22Rv1 (cell line): ENCODE measurements at regions not wholly inside any gene's neighbourhood (a gene's known extent, or its start where the extent isn't known, plus 50 kb on each side); places are given as distances from the start of the nearest gene placed in this dataset.

Experiments
- H3K27ac ChIP-seq: fragments of 450-650 bp; 2 replicates; pipeline ENCODE4 v1.5.1; 2017
- ZFX ChIP-seq: fragments of 450-650 bp; IDR thresholded peaks from 2 replicates; pipeline ENCODE4 v1.6.1; 2017; ENCODE audit warnings: antibody characterized with exemption, borderline replicate concordance
- TF ChIP-seq, protein P1 (sequence below): fragments of 450-650 bp; IDR thresholded peaks from 2 replicates; pipeline ENCODE4 v1.5.1; 2017; ENCODE audit warnings: mild to moderate bottlenecking

DNA sequence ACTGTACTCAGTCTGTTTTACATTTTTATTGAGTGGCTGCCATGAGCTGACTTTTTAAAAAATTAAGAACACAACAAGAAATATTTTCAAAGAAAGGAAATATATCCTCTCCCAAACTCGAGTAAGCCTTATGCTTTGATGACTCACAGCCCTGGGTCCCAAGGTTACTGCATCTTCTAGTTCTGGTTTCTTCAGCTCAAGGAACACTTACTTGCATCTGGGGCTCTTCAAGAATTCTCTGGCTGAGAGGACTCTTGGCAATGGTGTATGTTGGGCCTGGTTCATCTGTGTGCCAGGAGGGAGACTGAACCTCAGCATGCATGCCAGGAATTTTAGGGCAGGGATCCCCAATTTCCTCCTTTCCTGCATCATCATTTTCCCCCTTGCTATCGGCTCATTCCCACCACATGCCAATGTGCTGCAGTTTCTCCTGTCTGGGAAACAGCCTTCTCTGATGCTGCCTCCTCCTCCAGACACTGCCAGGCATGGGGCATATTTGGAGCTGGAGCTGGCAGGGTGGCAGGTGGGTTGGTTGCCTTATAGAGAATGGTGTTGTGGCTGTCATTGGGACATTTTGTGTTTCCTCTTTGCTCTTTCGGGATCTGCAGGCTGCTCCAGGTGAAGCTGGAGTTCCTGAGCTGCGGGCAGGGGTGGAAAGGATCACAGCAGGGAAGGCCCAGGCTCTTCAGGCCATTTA is 192.2 kb upstream of the HS6ST1 start:
- no peak overlapping the region for H3K27ac ChIP-seq
- TF ChIP-seq, protein P1, sequence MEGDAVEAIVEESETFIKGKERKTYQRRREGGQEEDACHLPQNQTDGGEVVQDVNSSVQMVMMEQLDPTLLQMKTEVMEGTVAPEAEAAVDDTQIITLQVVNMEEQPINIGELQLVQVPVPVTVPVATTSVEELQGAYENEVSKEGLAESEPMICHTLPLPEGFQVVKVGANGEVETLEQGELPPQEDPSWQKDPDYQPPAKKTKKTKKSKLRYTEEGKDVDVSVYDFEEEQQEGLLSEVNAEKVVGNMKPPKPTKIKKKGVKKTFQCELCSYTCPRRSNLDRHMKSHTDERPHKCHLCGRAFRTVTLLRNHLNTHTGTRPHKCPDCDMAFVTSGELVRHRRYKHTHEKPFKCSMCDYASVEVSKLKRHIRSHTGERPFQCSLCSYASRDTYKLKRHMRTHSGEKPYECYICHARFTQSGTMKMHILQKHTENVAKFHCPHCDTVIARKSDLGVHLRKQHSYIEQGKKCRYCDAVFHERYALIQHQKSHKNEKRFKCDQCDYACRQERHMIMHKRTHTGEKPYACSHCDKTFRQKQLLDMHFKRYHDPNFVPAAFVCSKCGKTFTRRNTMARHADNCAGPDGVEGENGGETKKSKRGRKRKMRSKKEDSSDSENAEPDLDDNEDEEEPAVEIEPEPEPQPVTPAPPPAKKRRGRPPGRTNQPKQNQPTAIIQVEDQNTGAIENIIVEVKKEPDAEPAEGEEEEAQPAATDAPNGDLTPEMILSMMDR: no peak
- no peak for TF ChIP-seq ZFX

DNA sequence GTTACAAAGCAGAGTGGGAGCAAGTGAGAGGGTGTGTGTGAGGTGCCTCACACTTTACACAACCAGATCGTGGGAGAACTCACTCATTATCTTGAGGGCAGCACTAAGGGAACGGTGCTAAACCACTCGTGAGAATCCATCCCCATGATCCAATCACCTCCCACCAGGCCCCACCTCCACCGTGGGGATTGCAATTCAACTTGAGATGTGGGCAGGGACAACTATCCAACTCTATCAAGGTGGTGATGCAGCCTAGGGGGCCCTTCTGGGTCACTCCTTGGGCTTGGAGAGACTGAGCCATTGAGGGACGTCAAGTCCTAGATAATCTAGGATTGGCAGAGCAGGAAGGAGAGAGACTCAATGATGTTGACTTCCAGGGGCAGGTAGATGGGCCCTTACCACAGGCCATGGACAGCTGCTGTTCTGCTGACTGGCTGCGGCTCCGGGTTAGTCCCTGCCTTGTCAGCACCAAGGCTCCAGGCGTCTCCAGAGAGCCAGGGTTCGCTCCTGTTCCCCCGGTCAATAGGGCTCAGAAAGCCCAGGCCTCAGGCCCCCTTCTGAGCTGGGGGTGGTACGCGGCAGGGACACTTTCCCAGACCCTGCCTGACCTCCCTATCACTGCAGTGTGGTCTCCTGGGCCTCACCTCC is 193.2 kb upstream of the HS6ST1 start:
- TF ChIP-seq ZFX: no peak
- TF ChIP-seq, protein P1: no peak

DNA sequence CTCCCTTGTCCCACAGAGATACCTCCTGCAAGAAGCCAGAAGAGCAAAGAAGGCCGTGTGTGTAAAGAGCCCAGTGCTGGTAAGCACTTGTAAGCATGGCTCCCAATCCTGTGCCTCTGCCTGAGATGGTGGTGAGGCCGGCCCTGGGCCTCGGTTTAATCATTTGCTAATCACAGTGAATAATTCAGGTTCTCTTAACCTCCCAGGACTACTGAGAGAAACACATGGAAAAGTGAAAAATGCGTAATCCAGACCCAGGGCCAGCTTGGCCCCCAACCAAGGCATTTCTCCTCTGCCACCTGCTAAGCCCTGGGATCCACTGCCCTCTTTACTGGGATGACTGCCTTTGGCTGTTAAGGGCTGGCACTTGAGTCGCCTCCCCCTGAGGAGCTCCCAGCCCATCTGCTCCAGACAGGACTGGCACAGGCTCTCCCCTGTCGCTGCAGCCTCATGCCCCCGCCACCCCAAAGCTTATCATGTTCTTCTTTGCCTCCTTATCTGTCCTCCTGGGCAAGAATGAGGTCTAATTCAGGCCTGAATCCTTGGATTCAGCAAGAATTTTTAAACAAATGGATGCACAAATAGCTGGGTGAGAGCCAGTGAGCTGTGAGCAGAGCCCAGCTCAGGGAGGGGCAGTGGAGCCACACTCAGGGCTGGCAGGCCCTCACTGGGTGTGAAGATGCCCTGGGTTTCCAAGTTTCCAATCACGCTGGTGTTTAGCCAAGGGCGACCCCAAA is 193.9 kb upstream of the HS6ST1 start:
- no peak overlapping the region for H3K27ac ChIP-seq
- no peak for TF ChIP-seq ZFX
- TF ChIP-seq, protein P1: no peak

More for the DNA sequence above, 193.2 kb upstream of the HS6ST1 start:
- H3K27ac ChIP-seq: no peak overlapping the region

DNA sequence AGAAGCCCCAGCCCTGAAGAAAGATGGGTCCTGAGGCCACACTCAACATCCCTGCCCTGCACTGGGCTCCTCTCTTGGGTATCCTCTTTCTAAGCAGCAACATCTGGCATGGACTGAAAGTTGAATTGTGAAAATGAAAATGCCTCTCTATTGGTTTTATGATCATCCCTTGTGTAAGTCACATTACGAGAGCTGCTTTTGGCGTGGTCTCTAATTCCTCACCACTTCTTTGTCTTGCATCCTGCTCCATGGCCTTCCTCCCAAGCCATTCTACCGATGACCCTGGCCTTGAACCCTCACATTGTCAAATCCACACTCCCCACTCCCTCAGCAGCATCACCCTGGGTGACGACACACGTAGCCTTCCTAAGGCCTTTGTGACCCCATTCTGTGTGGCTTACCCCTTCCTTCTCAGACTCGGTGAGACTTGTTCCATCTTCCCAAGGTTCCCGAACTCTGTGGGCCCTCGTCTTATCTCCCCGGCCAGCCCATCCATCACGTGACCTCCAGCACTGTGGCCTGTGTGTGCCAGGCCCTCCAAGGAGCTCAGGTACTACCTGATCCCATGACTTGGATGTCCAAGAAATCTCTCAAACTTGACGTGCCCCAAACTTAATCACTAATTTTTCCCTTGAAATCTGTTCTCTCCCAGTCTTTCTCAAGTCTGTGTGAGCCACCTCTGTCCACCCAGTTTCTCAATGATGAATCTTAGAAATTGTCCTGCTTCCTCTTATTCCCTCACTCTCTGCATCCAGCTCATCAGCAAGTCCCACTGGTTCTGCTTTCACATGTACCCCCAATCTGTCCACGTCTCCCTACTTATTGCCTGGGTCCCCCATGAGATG is 194.7 kb upstream of the HS6ST1 start:
- TF ChIP-seq, protein P1: no peak
- H3K27ac ChIP-seq: no peak overlapping the region

DNA sequence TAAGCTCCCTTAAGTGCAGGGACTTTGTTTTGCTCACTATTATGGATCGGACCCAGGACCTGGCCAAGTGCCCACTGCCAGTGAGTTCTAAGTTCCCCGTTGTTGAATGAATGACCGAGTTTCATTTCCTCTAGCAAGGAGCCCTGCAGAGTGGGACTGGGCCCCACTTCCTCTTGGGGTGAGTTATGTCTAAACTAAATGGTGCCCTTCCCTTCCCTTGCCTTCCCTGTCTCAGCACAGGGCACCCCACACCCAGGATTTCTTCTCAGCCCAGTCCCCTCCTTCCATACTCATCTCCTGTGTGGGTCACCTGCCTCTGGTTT is 195.3 kb upstream of the HS6ST1 start:
- no peak for TF ChIP-seq ZFX
- TF ChIP-seq, protein P1: no peak
- H3K27ac ChIP-seq: no peak overlapping the region

DNA sequence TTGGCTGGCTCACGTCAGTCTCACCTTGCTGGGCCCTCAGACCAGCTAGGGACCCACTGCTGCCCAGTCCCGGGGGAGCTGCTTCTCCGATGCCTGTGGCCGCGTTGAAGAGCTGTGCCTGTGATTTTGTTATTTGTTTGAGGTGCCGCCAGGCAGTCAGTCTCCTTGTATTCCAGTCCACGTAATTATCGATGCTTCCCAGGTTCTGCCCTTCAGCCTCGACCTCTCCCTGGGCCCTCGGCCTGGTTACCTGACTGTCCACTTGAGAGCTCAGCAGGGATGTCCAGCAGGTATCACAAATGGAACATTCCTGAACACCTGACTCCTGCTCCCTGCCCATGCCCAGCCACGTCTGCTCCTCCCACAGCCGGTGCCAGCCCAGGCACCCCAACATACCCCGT is 195.9 kb upstream of the HS6ST1 start:
- no peak overlapping the region for H3K27ac ChIP-seq
- TF ChIP-seq, protein P1: no peak
- no peak for TF ChIP-seq ZFX
